DOHH2 (cell line): ENCODE measurements at regions not wholly inside any gene's neighbourhood (a gene's known extent, or its start where the extent isn't known, plus 50 kb on each side); places are given as distances from the start of the nearest gene placed in this dataset.

Source experiments
- EZH2phosphoT487 ChIP-seq: fragments of 200-600 bp; sonication (generic); IDR thresholded peaks from 2 replicates; pipeline ENCODE4 v1.6.1; 2017; ENCODE audit warnings: borderline replicate concordance, mild to moderate bottlenecking, antibody characterized with exemption, low read length, moderate library complexity, mixed read lengths
- TF ChIP-seq, protein P1 (sequence below): fragments of 200-600 bp; sonication (generic); IDR thresholded peaks from one replicate; pipeline ENCODE4 v1.5.1; 2014; ENCODE audit warnings: antibody characterized with exemption, mild to moderate bottlenecking, low read depth, low read length; ENCODE audit not compliant: poor library complexity, severe bottlenecking

GRCh38 chr5:9817819-9818218 lies 187.7 kb upstream of the TAS2R1 start:
- TF ChIP-seq EZH2phosphoT487, result no peak
- TF ChIP-seq, protein P1, sequence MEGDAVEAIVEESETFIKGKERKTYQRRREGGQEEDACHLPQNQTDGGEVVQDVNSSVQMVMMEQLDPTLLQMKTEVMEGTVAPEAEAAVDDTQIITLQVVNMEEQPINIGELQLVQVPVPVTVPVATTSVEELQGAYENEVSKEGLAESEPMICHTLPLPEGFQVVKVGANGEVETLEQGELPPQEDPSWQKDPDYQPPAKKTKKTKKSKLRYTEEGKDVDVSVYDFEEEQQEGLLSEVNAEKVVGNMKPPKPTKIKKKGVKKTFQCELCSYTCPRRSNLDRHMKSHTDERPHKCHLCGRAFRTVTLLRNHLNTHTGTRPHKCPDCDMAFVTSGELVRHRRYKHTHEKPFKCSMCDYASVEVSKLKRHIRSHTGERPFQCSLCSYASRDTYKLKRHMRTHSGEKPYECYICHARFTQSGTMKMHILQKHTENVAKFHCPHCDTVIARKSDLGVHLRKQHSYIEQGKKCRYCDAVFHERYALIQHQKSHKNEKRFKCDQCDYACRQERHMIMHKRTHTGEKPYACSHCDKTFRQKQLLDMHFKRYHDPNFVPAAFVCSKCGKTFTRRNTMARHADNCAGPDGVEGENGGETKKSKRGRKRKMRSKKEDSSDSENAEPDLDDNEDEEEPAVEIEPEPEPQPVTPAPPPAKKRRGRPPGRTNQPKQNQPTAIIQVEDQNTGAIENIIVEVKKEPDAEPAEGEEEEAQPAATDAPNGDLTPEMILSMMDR, result no peak
